Memory B cell (primary cell): ENCODE measurements at regions not wholly inside any gene's neighbourhood (a gene's known extent, or its start where the extent isn't known, plus 50 kb on each side); places are given as distances from the start of the nearest gene placed in this dataset.

Source experiments
- ATAC-seq: fragments of 150-1000 bp; cut with Tn5 transposase; 2 replicates; pipeline ENCODE4 v1.10.0; 2021; ENCODE audit warnings: low read depth, mild to moderate bottlenecking, moderate library complexity
- DNase-seq, 2 donors: peaks; one replicate each; pipeline ENCODE4 v3.0.0; 2022; ENCODE audit warnings: low spot score in 2 of 2
- H3K27ac Mint-ChIP-seq: one replicate; pipeline ENCODE4 v1.8.0; 2022; ENCODE audit warnings: mild to moderate bottlenecking, moderate library complexity, mixed read lengths
- H3K27me3 Mint-ChIP-seq: one replicate; pipeline ENCODE4 v1.8.0; 2022; ENCODE audit warnings: mixed read lengths
- H3K36me3 Mint-ChIP-seq: one replicate; pipeline ENCODE4 v1.8.0; 2022; ENCODE audit warnings: mild to moderate bottlenecking, mixed read lengths
- H3K4me1 Mint-ChIP-seq: one replicate; pipeline ENCODE4 v1.8.0; 2022; ENCODE audit warnings: mixed read lengths
- H3K4me3 Mint-ChIP-seq: one replicate; pipeline ENCODE4 v1.8.0; 2022; ENCODE audit warnings: mild to moderate bottlenecking, moderate library complexity, mixed read lengths
- H3K9me3 Mint-ChIP-seq: one replicate; pipeline ENCODE4 v1.8.0; 2022; ENCODE audit warnings: mixed read lengths

DNA sequence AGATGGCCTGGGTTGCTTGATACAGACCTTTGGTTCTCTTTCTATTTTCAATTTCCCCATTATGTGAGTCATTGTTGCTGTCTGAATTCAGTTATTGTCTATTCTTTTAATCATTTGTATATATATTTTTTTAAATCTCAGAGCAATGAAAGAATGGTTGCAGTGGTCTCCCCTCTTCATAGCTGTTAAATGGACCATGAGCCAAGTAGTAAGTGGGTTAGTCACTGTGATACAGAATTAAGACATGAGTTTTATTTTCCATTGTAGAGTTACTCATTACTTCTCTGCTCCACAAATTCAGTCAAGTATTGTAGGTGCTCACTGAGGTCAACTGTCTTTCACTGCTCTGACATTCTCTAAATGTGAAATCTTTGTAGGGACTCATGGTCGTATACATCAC, 174.6 kb upstream of the GRAMD2B start:
- ATAC-seq (no peak), DNase-seq (no peak)
- Mint-ChIP-seq H3K27me3 (no peaks in the 10 kb centered on the region), H3K27ac (no peak overlapping the region), H3K4me1 (no peaks in the 10 kb centered on the region), H3K36me3 (no peaks in the 10 kb centered on the region), H3K9me3 (no peaks in the 10 kb centered on the region), H3K4me3 (no peak overlapping the region)

- no peaks in the 10 kb centered on the region for H3K27me3 Mint-ChIP-seq
- DNase-seq: no peak
- no peaks in the 10 kb centered on the region for H3K36me3 Mint-ChIP-seq
- ATAC-seq: no peak
- H3K27ac Mint-ChIP-seq: no peak overlapping the region
- no peaks in the 10 kb centered on the region for H3K4me1 Mint-ChIP-seq
- no peak overlapping the region for H3K4me3 Mint-ChIP-seq
- no peaks in the 10 kb centered on the region for H3K9me3 Mint-ChIP-seq
These were observed 172.2 kb upstream of the GRAMD2B start for GRCh38 chr5:126251024-126251423.

- no peak for DNase-seq
- no peak for ATAC-seq
- Mint-ChIP-seq H3K27ac (no peak overlapping the region), H3K4me1 (no peaks in the 10 kb centered on the region), H3K4me3 (no peak overlapping the region), H3K27me3 (peaks cover 1% of the 10 kb centered on the region), H3K36me3 (no peaks in the 10 kb centered on the region), H3K9me3 (peaks cover 6% of the 10 kb centered on the region)
These were observed 169.8 kb upstream of the GRAMD2B start for GRCh38 chr5:126253406-126253805.

DNA sequence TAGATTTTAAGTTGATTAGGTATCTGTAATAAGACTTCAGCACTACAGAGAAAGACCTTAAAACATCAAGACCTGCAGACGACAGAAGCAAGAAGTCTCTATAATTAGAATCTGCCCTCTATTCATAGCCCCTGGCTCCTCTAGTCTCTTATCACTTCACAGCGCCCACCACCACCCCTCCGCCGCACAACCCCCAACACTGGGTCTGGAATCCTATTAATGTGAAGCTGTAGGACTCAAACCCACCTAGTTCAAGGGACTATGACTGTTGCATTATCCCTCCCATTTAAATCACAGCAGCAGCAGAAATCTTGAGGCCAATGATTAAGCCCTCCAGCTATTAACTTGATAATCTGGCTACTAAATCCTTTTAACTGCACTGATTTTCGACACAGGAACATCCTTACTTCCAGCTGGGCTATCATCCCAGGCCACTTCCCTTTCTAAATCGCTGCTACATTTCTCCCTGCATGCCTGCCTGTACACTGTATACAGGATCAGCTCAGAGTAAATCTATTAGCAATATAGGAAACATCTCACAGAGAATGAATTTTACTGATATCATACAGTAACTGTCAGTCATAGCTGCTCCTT, 159.5 kb upstream of the GRAMD2B start:
- ATAC-seq (no peak), DNase-seq (no peak)
- peaks cover 3% of the 10 kb centered on the region for H3K9me3 Mint-ChIP-seq
- H3K27me3 Mint-ChIP-seq: peaks cover 3% of the 10 kb centered on the region
- no peaks in the 10 kb centered on the region for H3K36me3 Mint-ChIP-seq
- H3K4me3 Mint-ChIP-seq: no peak overlapping the region
- no peak overlapping the region for H3K27ac Mint-ChIP-seq
- H3K4me1 Mint-ChIP-seq: no peaks in the 10 kb centered on the region

DNA sequence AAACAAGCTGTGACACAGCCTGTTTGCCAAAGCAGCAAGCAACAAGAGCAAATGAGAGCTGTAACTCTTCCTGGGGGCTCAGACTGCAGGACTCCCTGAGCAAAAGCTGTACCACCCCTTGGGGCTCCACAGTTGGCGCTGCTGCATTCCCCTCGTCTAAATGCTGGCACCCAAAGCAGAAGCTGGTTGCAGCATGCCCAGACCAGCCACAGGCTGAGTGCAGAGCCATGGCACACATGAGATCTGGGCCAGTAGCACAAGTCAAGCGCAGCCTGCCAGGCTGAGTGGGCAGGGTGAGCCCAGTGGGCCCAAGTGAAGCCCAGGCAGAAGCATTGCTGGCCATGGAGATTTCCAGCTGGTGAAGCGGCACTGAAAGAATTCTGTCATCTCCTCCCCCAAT, 157.3 kb upstream of the GRAMD2B start:
- no peaks in the 10 kb centered on the region for H3K9me3 Mint-ChIP-seq
- no peak for DNase-seq
- no peak overlapping the region for H3K4me3 Mint-ChIP-seq
- no peaks in the 10 kb centered on the region for H3K36me3 Mint-ChIP-seq
- H3K27me3 Mint-ChIP-seq: peaks cover 2% of the 10 kb centered on the region
- no peak for ATAC-seq
- no peaks in the 10 kb centered on the region for H3K4me1 Mint-ChIP-seq
- H3K27ac Mint-ChIP-seq: no peak overlapping the region

DNA sequence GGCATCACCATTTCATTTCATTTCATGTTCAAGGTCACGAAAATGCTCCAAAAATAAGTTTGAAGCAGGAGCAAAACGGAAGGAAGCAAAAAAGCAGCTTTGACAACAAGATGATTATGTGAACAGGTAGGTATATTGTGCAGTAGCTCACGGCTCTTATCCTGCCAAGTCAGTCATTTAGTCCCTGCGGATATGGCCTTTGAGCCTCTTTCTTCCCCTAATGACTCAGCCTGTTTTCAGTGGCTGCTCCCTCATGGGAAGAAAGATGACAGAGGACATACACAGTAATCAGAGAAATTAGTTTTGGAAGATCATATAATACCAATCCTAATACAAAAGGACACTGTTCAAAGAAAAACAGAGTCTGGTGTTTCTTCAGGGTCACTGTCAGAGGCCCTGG, 155.8 kb upstream of the GRAMD2B start:
- H3K27me3 Mint-ChIP-seq: peaks cover 2% of the 10 kb centered on the region
- no peak for DNase-seq
- H3K36me3 Mint-ChIP-seq: no peaks in the 10 kb centered on the region
- no peak overlapping the region for H3K27ac Mint-ChIP-seq
- no peaks in the 10 kb centered on the region for H3K9me3 Mint-ChIP-seq
- H3K4me1 Mint-ChIP-seq: no peaks in the 10 kb centered on the region
- no peak overlapping the region for H3K4me3 Mint-ChIP-seq
- ATAC-seq: no peak

DNA sequence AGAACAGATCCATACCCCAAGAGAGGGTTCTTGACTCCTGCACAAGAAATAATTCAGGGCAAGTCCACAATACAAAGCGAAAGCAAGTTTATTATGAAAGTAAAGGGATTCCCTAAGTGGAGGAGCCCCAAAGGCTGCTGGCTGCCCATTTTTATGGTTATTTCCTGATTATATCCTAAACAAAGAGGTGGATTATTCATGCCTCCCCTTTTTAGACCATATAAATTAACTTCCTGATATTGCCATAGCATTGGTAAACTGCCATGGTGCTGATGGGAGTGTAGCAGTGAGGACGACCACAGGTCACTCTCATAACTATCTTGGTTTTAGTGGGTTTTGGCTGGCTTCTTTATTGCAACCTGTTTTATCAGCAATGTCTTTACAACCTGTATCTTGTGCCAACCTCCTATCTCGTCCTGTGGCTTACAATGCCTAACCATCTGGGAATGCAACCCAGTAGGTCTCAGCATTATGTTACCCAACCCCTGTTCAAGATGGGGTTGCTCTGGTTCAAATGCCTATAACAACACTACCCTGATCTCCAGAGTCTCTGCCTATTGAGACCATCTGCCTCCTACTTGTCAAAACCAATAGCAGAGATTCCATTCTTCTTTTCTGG, 154.4 kb upstream of the GRAMD2B start:
- no peak for ATAC-seq
- Mint-ChIP-seq H3K9me3 (no peaks in the 10 kb centered on the region), H3K4me3 (no peak overlapping the region)

GRCh38 chr5:126269511-126269910, 153.7 kb upstream of the GRAMD2B start:
- no peaks in the 10 kb centered on the region for H3K9me3 Mint-ChIP-seq
- H3K27ac Mint-ChIP-seq: no peak overlapping the region
- H3K27me3 Mint-ChIP-seq: no peaks in the 10 kb centered on the region
- no peak overlapping the region for H3K4me3 Mint-ChIP-seq
- no peaks in the 10 kb centered on the region for H3K36me3 Mint-ChIP-seq
- no peaks in the 10 kb centered on the region for H3K4me1 Mint-ChIP-seq
- ATAC-seq (no peak), DNase-seq (no peak)

More for the DNA sequence above, 154.4 kb upstream of the GRAMD2B start:
- Mint-ChIP-seq H3K36me3 (no peaks in the 10 kb centered on the region), H3K27ac (no peak overlapping the region), H3K4me1 (no peaks in the 10 kb centered on the region), H3K27me3 (peaks cover 2% of the 10 kb centered on the region)
- no peak for DNase-seq

- no peak for ATAC-seq
- DNase-seq: no peak
- Mint-ChIP-seq H3K27me3 (no peaks in the 10 kb centered on the region), H3K9me3 (no peaks in the 10 kb centered on the region), H3K4me3 (no peak overlapping the region), H3K4me1 (no peaks in the 10 kb centered on the region), H3K27ac (no peak overlapping the region), H3K36me3 (no peaks in the 10 kb centered on the region)
These were observed 152.1 kb upstream of the GRAMD2B start for GRCh38 chr5:126271141-126271540.

DNA sequence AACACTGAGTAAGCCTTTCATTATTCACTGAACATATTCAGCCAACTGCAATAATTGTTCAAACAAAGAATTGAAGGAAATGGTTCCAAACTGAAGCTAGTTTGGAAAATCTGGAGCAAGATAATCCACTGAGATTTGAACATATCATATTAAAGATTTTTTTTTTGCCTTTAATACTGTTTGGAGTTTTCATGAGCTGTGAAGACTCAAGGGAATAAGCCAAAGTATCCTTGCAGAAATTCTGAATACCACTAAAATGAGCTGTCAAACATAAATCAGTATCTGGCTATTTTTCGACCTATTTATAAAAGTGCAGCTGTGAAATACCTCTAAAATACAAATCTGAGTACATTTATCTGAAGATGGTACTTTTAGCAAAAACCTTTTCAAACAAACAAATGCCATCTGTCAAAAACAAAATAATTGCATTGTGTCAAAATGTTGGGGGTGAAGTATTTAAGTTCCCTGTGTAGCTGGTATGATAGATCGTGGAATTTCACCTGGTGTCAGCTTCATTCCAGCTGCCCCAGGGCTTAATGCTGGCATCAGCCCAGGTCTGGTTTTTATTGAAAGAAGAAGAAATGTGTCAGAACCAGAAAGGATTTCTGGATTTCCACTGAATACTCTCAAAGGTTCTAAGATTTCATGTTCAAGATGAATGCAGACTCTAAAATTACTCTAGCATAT, 149.0 kb upstream of the GRAMD2B start:
- Mint-ChIP-seq H3K27me3 (no peaks in the 10 kb centered on the region), H3K27ac (no peak overlapping the region), H3K4me3 (no peak overlapping the region), H3K9me3 (no peaks in the 10 kb centered on the region), H3K36me3 (no peaks in the 10 kb centered on the region), H3K4me1 (no peaks in the 10 kb centered on the region)
- ATAC-seq (no peak), DNase-seq (no peak)

- H3K4me3 Mint-ChIP-seq: no peak overlapping the region
- no peak for ATAC-seq
These were observed 148.5 kb upstream of the GRAMD2B start for GRCh38 chr5:126274763-126275125.

GRCh38 chr5:126277762-126278161, 145.4 kb upstream of the GRAMD2B start:
- no peaks in the 10 kb centered on the region for H3K9me3 Mint-ChIP-seq
- peaks cover 1% of the 10 kb centered on the region for H3K27me3 Mint-ChIP-seq
- H3K36me3 Mint-ChIP-seq: no peaks in the 10 kb centered on the region
- no peak overlapping the region for H3K4me3 Mint-ChIP-seq
- no peak overlapping the region for H3K27ac Mint-ChIP-seq
- no peaks in the 10 kb centered on the region for H3K4me1 Mint-ChIP-seq
- DNase-seq (no peak), ATAC-seq (no peak)

More at GRCh38 chr5:126274763-126275125, 148.5 kb upstream of the GRAMD2B start:
- Mint-ChIP-seq H3K36me3 (no peaks in the 10 kb centered on the region), H3K4me1 (no peaks in the 10 kb centered on the region), H3K9me3 (no peaks in the 10 kb centered on the region), H3K27me3 (no peaks in the 10 kb centered on the region), H3K27ac (no peak overlapping the region)
- no peak for DNase-seq

DNA sequence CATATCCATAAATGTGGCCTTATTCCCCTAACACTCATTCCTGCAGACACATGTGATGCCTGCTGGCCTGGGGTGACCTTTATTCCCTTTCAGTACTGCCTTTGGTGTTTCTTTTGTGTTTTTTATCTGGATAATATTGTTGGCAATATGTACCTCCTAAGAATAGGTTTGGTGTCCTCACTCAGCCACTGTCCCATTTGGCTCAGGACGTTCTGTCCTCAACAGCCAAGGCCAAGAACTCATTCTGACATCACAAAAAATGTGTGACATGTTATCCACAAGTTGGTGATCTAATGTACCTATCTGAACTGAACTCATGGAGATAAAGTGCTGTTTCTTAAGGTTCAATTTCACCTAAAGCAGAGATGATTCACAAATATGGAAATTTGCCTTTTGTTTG, 142.9 kb upstream of the GRAMD2B start:
- no peaks in the 10 kb centered on the region for H3K36me3 Mint-ChIP-seq
- H3K4me1 Mint-ChIP-seq: no peaks in the 10 kb centered on the region
- no peak overlapping the region for H3K27ac Mint-ChIP-seq
- no peak for DNase-seq
- H3K4me3 Mint-ChIP-seq: no peak overlapping the region
- ATAC-seq: no peak
- H3K27me3 Mint-ChIP-seq: peaks cover 1% of the 10 kb centered on the region
- no peaks in the 10 kb centered on the region for H3K9me3 Mint-ChIP-seq

- Mint-ChIP-seq H3K4me3 (no peak overlapping the region), H3K36me3 (no peaks in the 10 kb centered on the region), H3K9me3 (no peaks in the 10 kb centered on the region), H3K4me1 (no peaks in the 10 kb centered on the region), H3K27me3 (peaks cover 1% of the 10 kb centered on the region), H3K27ac (no peak overlapping the region)
- no peak for DNase-seq
- no peak for ATAC-seq
These were observed 142.4 kb upstream of the GRAMD2B start for GRCh38 chr5:126280846-126281245.
